K562 (cell line): ENCODE measurements at regions not wholly inside any gene's neighbourhood (a gene's known extent, or its start where the extent isn't known, plus 50 kb on each side); places are given as distances from the start of the nearest gene placed in this dataset.

Source experiments
- ATAC-seq: fragments of 200-7000 bp; cut with Tn5 transposase; 3 replicates; pipeline ENCODE4 v1.9.1; 2020; ENCODE audit warnings: moderate library complexity
- BruUV-seq: library from RNA; stranded (reverse); fragments of 400-500 nt; replicated peaks from 2 replicates; lab custom pipeline; 2021; lab: Mats Ljungman, UMichigan
- CTCF ChIA-PET: fragments of 300-600 bp; formaldehyde crosslinking; extraction: SDS; loops from one replicate; lab custom pipeline; 2021; ENCODE audit warnings: low intra/inter-chr PET ratio; lab: Yijun Ruan, JAX
- POLR2A ChIA-PET: fragments of 300-600, 350-650 bp; sonication (Branson Sonifier 250); formaldehyde crosslinking; extraction: SDS; loops from one replicate; lab custom pipeline; 2021; ENCODE audit warnings: antibody characterized with exemption, inconsistent platforms; lab: Yijun Ruan, JAX
- DNase-seq, 4 experiments: peaks; one replicate each; pipeline versions ENCODE4 v3.0.0 to v3.0.0-alpha.2; 2011 to 2018; ENCODE audit warnings: low spot score in 3 of 4, mixed read lengths in 3 of 4; ENCODE audit errors: extremely low read depth in 1 of 4
- FAIRE-seq: peaks from 2 replicates; lab custom pipeline; 2011; peaks lifted over from hg19 to GRCh38; lab: Jason Lieb, UNC
- H2AFZ ChIP-seq: 2 replicates; pipeline ENCODE4 v1.6.0; 2011; ENCODE audit warnings: low read depth, low read length, control low read depth, inconsistent platforms
- H3K27ac ChIP-seq: fragments of 200-600 bp; 3 replicates; pipeline ENCODE4 v1.8.0; 2011; ENCODE audit warnings: low read depth, mild to moderate bottlenecking, control low read depth, inconsistent platforms, low read length, moderate library complexity, mixed read lengths; ENCODE audit errors: extremely low read depth
- H3K27me3 ChIP-seq, 2 experiments: fragments of 300-600 bp in 1 of 2; 2 replicates in 1 of 2; 3 replicates in 1 of 2; pipeline versions ENCODE4 v1.6.0 to v1.8.0; 2011; ENCODE audit warnings: inconsistent platforms in 2 of 2, low read length in 2 of 2, mild to moderate bottlenecking in 1 of 2, mixed read lengths in 1 of 2, moderate library complexity in 1 of 2; ENCODE audit not compliant: control insufficient read depth in 2 of 2, insufficient read depth in 2 of 2
- H3K36me3 ChIP-seq: fragments of 300-600 bp; 3 replicates; pipeline ENCODE4 v1.8.0; 2011; ENCODE audit warnings: mild to moderate bottlenecking, low read length, inconsistent platforms; ENCODE audit not compliant: control insufficient read depth, insufficient read depth
- H3K4me1 ChIP-seq, 2 experiments: fragments of 200-600 bp in 1 of 2; replicated peaks in 1 of 2; 2 replicates in 1 of 2; 3 replicates in 1 of 2; pipeline versions ENCODE4 v1.5.1 to v1.8.0; 2011; ENCODE audit warnings: inconsistent platforms in 2 of 2, low read length in 2 of 2, mild to moderate bottlenecking in 1 of 2, mixed read lengths in 1 of 2, moderate library complexity in 1 of 2; ENCODE audit not compliant: control insufficient read depth in 2 of 2, insufficient read depth in 2 of 2
- H3K4me2 ChIP-seq: 2 replicates; pipeline ENCODE4 v1.6.1; 2011; ENCODE audit warnings: low read length, control low read depth, inconsistent platforms, mixed read lengths; ENCODE audit not compliant: insufficient read depth
- H3K4me3 ChIP-seq: fragments of 200-600 bp; sonication (generic), shearing (Covaris generic); 2 replicates; pipeline ENCODE4 v1.5.1; 2016; ENCODE audit warnings: control low read depth, inconsistent platforms
- H3K79me2 ChIP-seq: fragments of 200-600 bp; 3 replicates; pipeline ENCODE4 v1.8.0; 2011; ENCODE audit warnings: low read length, inconsistent platforms; ENCODE audit not compliant: control insufficient read depth, insufficient read depth
- H3K9ac ChIP-seq, 2 experiments: 2 replicates each; pipeline versions ENCODE4 v1.6.0 to v1.6.1; 2011; ENCODE audit warnings: low read depth in 2 of 2, low read length in 2 of 2, control low read depth in 1 of 2, inconsistent platforms in 1 of 2, mild to moderate bottlenecking in 1 of 2, mixed read lengths in 1 of 2; ENCODE audit not compliant: insufficient read depth in 1 of 2
- H3K9me1 ChIP-seq: one replicate; pipeline ENCODE4 v1.6.0; 2011; ENCODE audit warnings: inconsistent platforms, mild to moderate bottlenecking, low read length, moderate library complexity; ENCODE audit not compliant: control insufficient read depth, insufficient read depth
- H3K9me3 ChIP-seq: replicated peaks from 2 replicates; pipeline ENCODE4 v1.5.1; 2011; ENCODE audit warnings: low read depth, low read length, inconsistent platforms; ENCODE audit not compliant: control insufficient read depth, insufficient read depth
- H4K20me1 ChIP-seq: replicated peaks from 2 replicates; pipeline ENCODE4 v1.6.1; 2011; ENCODE audit warnings: low read length, inconsistent platforms, mixed read lengths; ENCODE audit not compliant: control insufficient read depth, insufficient read depth
- BRD4 ChIP-seq: fragments of 200-600 bp; sonication (generic); IDR thresholded peaks from 2 replicates; pipeline ENCODE4 v1.6.1; 2017; ENCODE audit warnings: inconsistent platforms
- BRD9 ChIP-seq: fragments of 450-650 bp; IDR thresholded peaks from 2 replicates; pipeline ENCODE4 v1.6.1; 2018; ENCODE audit warnings: low read depth; ENCODE audit not compliant: partially characterized antibody
- DACH1 ChIP-seq: fragments of 450-650 bp; IDR thresholded peaks from 2 replicates; pipeline ENCODE4 v1.6.1; 2018; ENCODE audit not compliant: partially characterized antibody
- HSF4 ChIP-seq: fragments of 250-450 bp; sonication (Bioruptor Pico); IDR thresholded peaks from 2 replicates; pipeline ENCODE4 v2.1.2; 2022; ENCODE audit warnings: mild to moderate bottlenecking, moderate library complexity, borderline replicate concordance
- KLF10 ChIP-seq: fragments of 250-450 bp; sonication (Bioruptor Pico); IDR thresholded peaks from 2 replicates; pipeline ENCODE4 v1.6.1; 2021; ENCODE audit warnings: matching md5 sums
- LARP7 ChIP-seq: fragments of 450-650 bp; IDR thresholded peaks from 2 replicates; pipeline ENCODE4 v1.6.1; 2016
- MEF2A ChIP-seq: IDR thresholded peaks from 2 replicates; pipeline ENCODE4 v1.6.1; 2011; ENCODE audit warnings: low read depth, mild to moderate bottlenecking, low read length, moderate library complexity; ENCODE audit not compliant: control insufficient read depth
- MYNN ChIP-seq, 2 experiments: sonication (generic); formaldehyde crosslinking in 1 of 2; IDR thresholded peaks; 2 replicates each; pipeline versions ENCODE4 v1.5.0 to v1.6.1; 2016 to 2020; ENCODE audit warnings: antibody characterized with exemption in 1 of 2, missing genetic modification reagents in 1 of 2
- NFRKB ChIP-seq: fragments of 450-650 bp; IDR thresholded peaks from 2 replicates; pipeline ENCODE4 v1.6.1; 2016; ENCODE audit warnings: low read depth
- SAFB2 ChIP-seq: fragments of 200-400 bp; formaldehyde crosslinking; IDR thresholded peaks from 2 replicates; pipeline ENCODE4 v1.6.1; 2018; ENCODE audit warnings: borderline replicate concordance, low read length, low read depth, moderate library complexity; ENCODE audit not compliant: severe bottlenecking
- SAP30 ChIP-seq: fragments of 200-600 bp; sonication (generic); IDR thresholded peaks from 2 replicates; pipeline ENCODE4 v1.6.1; 2012; ENCODE audit warnings: borderline replicate concordance, low read depth, mild to moderate bottlenecking, moderate library complexity, low read length, control low read depth, inconsistent platforms; ENCODE audit not compliant: insufficient read depth, poor library complexity, severe bottlenecking
- SMARCE1 ChIP-seq: fragments of 450-650 bp; IDR thresholded peaks from 2 replicates; pipeline ENCODE4 v1.7.1; 2016; ENCODE audit warnings: mild to moderate bottlenecking
- TCF7 ChIP-seq: sonication (generic); IDR thresholded peaks from 2 replicates; pipeline ENCODE4 v1.6.1; 2016; ENCODE audit warnings: antibody characterized with exemption, borderline replicate concordance
- ZNF589 ChIP-seq: fragments of 200-800 bp; sonication (Bioruptor generic); IDR thresholded peaks from 2 replicates; pipeline ENCODE4 v1.6.1; 2016; ENCODE audit warnings: low read depth, missing genetic modification characterization, missing compliant biosample characterization
- ZZZ3 ChIP-seq: fragments of 450-650 bp; IDR thresholded peaks from 2 replicates; pipeline ENCODE4 v1.6.1; 2016; ENCODE audit warnings: antibody characterized with exemption, mild to moderate bottlenecking, moderate library complexity
- WGBS: fragments of 100-300 bp; shearing (Covaris generic); methylation state at CpG from one replicate; pipeline ENCODE4 v1.1.6; 2016; ENCODE audit warnings: low coverage, mixed read lengths; ENCODE audit not compliant: insufficient coverage; ENCODE audit errors: missing lambda C conversion rate; 5-methylcytosine and 5-hydroxymethylcytosine counted together
- in situ Hi-C: fragments of 300-500 bp; cut with MboI; formaldehyde crosslinking; loops from 4 replicates; pipeline ENCODE4 v1.15.0; 2018; ENCODE audit warnings: inconsistent platforms, mixed read lengths
- intact Hi-C: fragments of 100-400 bp; cut with micrococcal nuclease; formaldehyde crosslinking; loops from 2 replicates; pipeline ENCODE4 v1.14.2; 2022
- TF ChIP-seq, protein P1 (sequence below): fragments of 250-450 bp; sonication (Bioruptor Pico); IDR thresholded peaks from 2 replicates; pipeline ENCODE4 v1.9.0; 2021; ENCODE audit warnings: mild to moderate bottlenecking
- TF ChIP-seq, protein P2 (sequence below): conservative IDR thresholded peaks from 2 replicates; pipeline ENCODE4 v1.6.1; 2011; ENCODE audit warnings: low read depth, mild to moderate bottlenecking, low read length; ENCODE audit not compliant: control insufficient read depth

DNA sequence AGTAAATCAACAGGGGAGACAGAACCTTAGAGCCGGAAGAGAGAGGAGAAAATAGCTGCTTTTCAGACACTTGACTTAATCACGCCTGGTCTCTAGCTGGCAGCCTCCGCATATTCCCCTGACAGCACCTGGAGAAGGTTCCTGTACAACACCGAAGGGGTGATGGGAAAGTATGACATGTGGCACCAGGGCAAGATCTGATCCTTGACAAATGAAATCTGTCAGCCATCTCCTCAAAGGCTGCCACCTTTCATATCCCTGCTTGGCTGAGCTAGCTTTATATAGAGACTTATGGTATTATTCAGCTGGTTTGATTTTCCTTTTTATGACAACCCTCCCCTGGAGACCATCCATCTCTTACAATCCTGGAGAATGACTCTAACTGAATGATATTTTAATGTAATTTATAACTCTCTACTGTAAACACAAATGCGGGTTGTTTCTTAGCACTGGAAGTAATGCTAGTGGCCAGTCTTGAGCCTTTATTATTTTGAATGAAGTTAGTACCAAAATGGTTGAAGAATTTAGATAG, 1205.3 kb upstream of the CDH8 start:
- no TSS peak for BruUV-seq
- CTCF ChIA-PET, result interaction anchor here (0.6 kb wide), 1 partner anchor 548 kb away, joined by 3 read pairs; no protein-coding TSS in a partner anchor
- TF ChIP-seq BRD9 (no peak), KLF10 (CRISPR knock-in tag) (no peak), DACH1 (no peak), SAP30 (no peak), ZZZ3 (no peak), HSF4 (no peak)

DNA sequence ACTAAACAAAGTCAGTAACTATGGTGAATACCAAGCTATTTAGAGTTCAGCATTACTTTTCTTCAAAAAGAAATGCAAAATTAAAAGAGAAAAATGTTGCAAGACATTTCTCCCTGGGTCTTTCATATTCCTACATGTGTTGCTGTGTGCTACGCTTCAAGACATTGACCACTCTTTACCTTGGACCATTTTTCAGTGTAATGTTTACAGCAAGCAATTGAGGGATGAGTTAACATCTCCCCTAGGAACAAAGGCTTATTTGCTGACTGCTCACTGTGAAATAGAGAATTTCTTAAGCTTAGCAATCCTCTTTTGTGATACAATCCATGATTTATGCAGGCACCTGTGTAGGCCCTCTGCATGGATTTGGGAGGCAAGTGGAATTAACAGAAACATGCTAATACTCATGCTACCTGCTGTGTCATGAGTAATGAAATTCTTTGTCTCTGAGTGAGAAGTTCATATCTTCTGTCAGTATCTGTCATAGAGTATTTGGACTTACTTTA, 1202.9 kb upstream of the CDH8 start:
- BruUV-seq, result no TSS peak
- no peaks in the 10 kb centered on the region for H3K9me1 ChIP-seq
- 0% methylated on average over 1 of the region's 1 CpG for WGBS
- H3K9me3 ChIP-seq, result no peaks in the 10 kb centered on the region; the same call in 1 of the 2 replicates
- POLR2A ChIA-PET, result no interaction called here
- H3K4me3 ChIP-seq, result no peak overlapping the region
- H3K9ac ChIP-seq, result no peak overlapping the region
- no peak overlapping the region for H2AFZ ChIP-seq
- in situ Hi-C loops, result no loop called here
- ATAC-seq (no peak), DNase-seq (no peak), FAIRE-seq (no peak)
- H3K4me2 ChIP-seq, result no peak overlapping the region
- H3K27me3 ChIP-seq, result no peaks in the 10 kb centered on the region
- no peaks in the 10 kb centered on the region for H3K79me2 ChIP-seq
- H3K36me3 ChIP-seq, result no peaks in the 10 kb centered on the region
- H3K27ac ChIP-seq, result no peak overlapping the region
- intact Hi-C loops, result no loop called here
- CTCF ChIA-PET, result no interaction called here
- no peaks in the 10 kb centered on the region for H3K4me1 ChIP-seq
- H4K20me1 ChIP-seq, result no peaks in the 10 kb centered on the region
- no peak for TF ChIP-seq TCF7
- TF ChIP-seq MEF2A, result no peak
- TF ChIP-seq BRD4, result no peak
- TF ChIP-seq, protein P1, sequence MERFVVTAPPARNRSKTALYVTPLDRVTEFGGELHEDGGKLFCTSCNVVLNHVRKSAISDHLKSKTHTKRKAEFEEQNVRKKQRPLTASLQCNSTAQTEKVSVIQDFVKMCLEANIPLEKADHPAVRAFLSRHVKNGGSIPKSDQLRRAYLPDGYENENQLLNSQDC (CRISPR knock-in tag), result no peak
- no peak for TF ChIP-seq SMARCE1
- no peak for TF ChIP-seq SAFB2
- TF ChIP-seq MYNN (IDR thresholded peaks at IDR 0.05), result no peak
- no peak for TF ChIP-seq MYNN (CRISPR knock-in tag; IDR thresholded peaks at IDR 0.05)
- TF ChIP-seq, protein P2, sequence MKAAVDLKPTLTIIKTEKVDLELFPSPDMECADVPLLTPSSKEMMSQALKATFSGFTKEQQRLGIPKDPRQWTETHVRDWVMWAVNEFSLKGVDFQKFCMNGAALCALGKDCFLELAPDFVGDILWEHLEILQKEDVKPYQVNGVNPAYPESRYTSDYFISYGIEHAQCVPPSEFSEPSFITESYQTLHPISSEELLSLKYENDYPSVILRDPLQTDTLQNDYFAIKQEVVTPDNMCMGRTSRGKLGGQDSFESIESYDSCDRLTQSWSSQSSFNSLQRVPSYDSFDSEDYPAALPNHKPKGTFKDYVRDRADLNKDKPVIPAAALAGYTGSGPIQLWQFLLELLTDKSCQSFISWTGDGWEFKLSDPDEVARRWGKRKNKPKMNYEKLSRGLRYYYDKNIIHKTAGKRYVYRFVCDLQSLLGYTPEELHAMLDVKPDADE, result no peak
- TF ChIP-seq LARP7, result no peak
- TF ChIP-seq ZNF589 (CRISPR knock-in tag), result no peak
- TF ChIP-seq NFRKB, result no peak

More for the DNA sequence above, 1205.3 kb upstream of the CDH8 start:
- Histone ChIP-seq H3K36me3 (no peaks in the 10 kb centered on the region), H3K27ac (no peak overlapping the region), H3K27me3 (no peaks in the 10 kb centered on the region), H3K9me3 (no peaks in the 10 kb centered on the region), H2AFZ (no peak overlapping the region), H3K4me2 (no peak overlapping the region), H3K79me2 (no peaks in the 10 kb centered on the region), H4K20me1 (no peaks in the 10 kb centered on the region), H3K4me3 (no peak overlapping the region), H3K4me1 (no peaks in the 10 kb centered on the region), H3K9me1 (no peaks in the 10 kb centered on the region), H3K9ac (no peak overlapping the region)
- FAIRE-seq (no peak), DNase-seq (no peak), ATAC-seq (no peak)
- POLR2A ChIA-PET, result no interaction called here
- in situ Hi-C loops, result no loop called here
- intact Hi-C loops, result no loop called here
- WGBS, result 0% methylated on average over 5 of the region's 5 CpGs
